Cardiac muscle cell (in vitro differentiated cells and primary cell): ENCODE measurements at regions not wholly inside any gene's neighbourhood (a gene's known extent, or its start where the extent isn't known, plus 50 kb on each side); places are given as distances from the start of the nearest gene placed in this dataset.

Experiments
- DNase-seq, 2 donors: peaks; one replicate each; pipeline versions ENCODE4 v3.0.0 to v3.0.0-alpha.2; 2010 to 2017; ENCODE audit warnings: low read depth in 1 of 2, low spot score in 1 of 2
- H3K27ac ChIP-seq: fragments of 200-600 bp; sonication (generic); 2 replicates; pipeline ENCODE4 v1.5.1; 2016
- H3K27me3 ChIP-seq: fragments of 200-600 bp; sonication (generic); 2 replicates; pipeline ENCODE4 v1.6.0; 2016; ENCODE audit warnings: control low read depth
- H3K36me3 ChIP-seq: fragments of 200-600 bp; sonication (generic); 2 replicates; pipeline ENCODE4 v1.5.1; 2016; ENCODE audit warnings: control low read depth
- H3K4me1 ChIP-seq: fragments of 200-600 bp; sonication (generic); 2 replicates; pipeline ENCODE4 v1.8.1; 2017; ENCODE audit warnings: low read depth, mild to moderate bottlenecking, mixed run types
- H3K4me3 ChIP-seq: fragments of 200-600 bp; sonication (generic); 2 replicates; pipeline ENCODE4 v1.5.1; 2016; ENCODE audit warnings: mild to moderate bottlenecking
- H3K9me3 ChIP-seq: fragments of 200-600 bp; sonication (generic); 2 replicates; pipeline ENCODE4 v1.5.1; 2017; ENCODE audit warnings: low read depth, mild to moderate bottlenecking, control low read depth
- CTCF ChIP-seq: IDR thresholded peaks from 2 replicates; pipeline ENCODE4 v1.5.1; 2012; ENCODE audit warnings: low read depth, mild to moderate bottlenecking, low read length

DNA sequence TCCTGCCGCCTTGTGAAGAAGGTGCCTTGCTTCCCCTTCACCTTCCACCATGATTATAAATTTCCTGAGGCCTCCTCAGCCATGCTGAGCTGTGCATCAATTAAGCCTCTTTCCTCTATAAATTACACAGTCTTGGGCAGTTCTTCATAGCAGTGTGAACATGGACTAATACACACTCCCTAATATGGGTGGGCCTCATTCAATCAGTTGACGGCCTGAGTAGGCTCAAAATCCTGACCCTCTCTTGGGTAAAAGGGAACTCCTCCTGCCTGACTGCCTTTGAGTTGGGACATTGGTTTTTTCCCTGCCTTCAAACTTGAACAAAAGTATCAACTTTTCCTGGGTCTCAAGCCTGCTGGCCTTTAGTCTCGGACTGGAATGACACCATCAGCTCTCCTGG lies 96.6 kb upstream of the PROKR2 start:
- no peaks in the 10 kb centered on the region for H3K36me3 ChIP-seq
- H3K4me1 ChIP-seq, result no peaks in the 10 kb centered on the region
- H3K9me3 ChIP-seq, result no peaks in the 10 kb centered on the region
- no peaks in the 10 kb centered on the region for H3K27me3 ChIP-seq
- no peak overlapping the region for H3K4me3 ChIP-seq
- TF ChIP-seq CTCF, result no peak
- no peak for DNase-seq
- H3K27ac ChIP-seq, result no peak overlapping the region

DNA sequence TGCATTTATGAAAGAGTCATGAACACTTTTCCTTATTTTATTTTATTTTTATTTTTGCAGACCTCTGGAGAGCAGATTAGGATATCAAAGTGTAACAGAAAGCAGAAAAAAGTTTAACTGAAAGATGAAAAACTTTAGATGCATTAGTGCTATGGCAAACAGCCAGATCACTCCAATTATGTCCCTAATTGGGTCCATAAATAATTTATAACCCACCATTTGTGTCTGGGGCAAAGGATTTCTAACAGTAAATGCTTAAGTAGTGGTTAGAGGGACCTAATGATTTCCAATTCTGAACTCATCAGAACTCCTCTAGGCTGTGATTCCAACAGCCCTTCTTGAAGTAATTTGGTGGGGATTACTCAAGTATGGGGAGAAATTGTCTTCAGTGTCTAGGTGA lies 93.7 kb upstream of the PROKR2 start:
- TF ChIP-seq CTCF, result no peak
- Histone ChIP-seq H3K4me3 (no peak overlapping the region), H3K36me3 (no peaks in the 10 kb centered on the region), H3K27ac (no peak overlapping the region), H3K27me3 (no peaks in the 10 kb centered on the region), H3K9me3 (no peaks in the 10 kb centered on the region), H3K4me1 (no peaks in the 10 kb centered on the region)
- no peak for DNase-seq

DNA sequence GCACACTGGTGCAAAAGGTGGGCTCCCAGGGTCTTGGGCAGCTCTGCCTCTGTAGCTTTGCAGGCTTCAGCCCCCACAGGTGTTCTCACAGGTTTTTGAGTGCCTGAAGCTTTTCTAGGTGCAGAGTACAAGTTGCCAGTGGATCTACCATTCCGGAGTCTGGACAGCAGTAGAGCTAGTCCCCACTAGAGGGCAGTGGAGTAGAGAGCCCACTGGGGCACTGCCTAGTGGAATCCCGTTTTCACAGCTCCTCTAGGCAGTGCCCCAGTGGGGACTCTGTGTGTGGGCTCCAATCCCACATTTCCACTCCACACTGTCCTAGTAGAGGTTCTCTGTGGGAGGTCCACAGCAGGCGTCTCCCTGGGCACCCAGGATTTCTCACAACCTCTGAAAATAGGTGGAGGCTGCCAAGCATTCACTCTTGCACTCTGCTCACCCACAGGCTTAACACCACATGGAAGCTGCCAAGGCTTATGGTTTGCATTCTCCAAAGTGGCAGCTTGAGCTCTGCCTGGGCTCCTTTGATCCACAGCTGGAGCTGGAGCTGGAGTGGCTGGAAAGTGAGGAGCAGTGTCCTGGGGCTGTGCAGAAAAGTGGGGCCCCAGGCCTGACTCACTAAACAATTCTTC lies 86.3 kb upstream of the PROKR2 start:
- DNase-seq, result peak; percentile 19 to 34
- TF ChIP-seq CTCF, result peak; percentile 76
- no peaks in the 10 kb centered on the region for H3K27me3 ChIP-seq
- no peaks in the 10 kb centered on the region for H3K36me3 ChIP-seq
- no peaks in the 10 kb centered on the region for H3K4me1 ChIP-seq
- no peak overlapping the region for H3K4me3 ChIP-seq
- H3K9me3 ChIP-seq, result no peaks in the 10 kb centered on the region
- no peak overlapping the region for H3K27ac ChIP-seq

GRCh38 chr20:5401277-5401875 lies 84.6 kb upstream of the PROKR2 start:
- no peak overlapping the region for H3K27ac ChIP-seq
- H3K36me3 ChIP-seq, result no peaks in the 10 kb centered on the region
- H3K4me3 ChIP-seq, result no peak overlapping the region
- H3K27me3 ChIP-seq, result no peaks in the 10 kb centered on the region
- DNase-seq, result no peak
- H3K9me3 ChIP-seq, result no peaks in the 10 kb centered on the region
- no peak for TF ChIP-seq CTCF
- no peaks in the 10 kb centered on the region for H3K4me1 ChIP-seq

DNA sequence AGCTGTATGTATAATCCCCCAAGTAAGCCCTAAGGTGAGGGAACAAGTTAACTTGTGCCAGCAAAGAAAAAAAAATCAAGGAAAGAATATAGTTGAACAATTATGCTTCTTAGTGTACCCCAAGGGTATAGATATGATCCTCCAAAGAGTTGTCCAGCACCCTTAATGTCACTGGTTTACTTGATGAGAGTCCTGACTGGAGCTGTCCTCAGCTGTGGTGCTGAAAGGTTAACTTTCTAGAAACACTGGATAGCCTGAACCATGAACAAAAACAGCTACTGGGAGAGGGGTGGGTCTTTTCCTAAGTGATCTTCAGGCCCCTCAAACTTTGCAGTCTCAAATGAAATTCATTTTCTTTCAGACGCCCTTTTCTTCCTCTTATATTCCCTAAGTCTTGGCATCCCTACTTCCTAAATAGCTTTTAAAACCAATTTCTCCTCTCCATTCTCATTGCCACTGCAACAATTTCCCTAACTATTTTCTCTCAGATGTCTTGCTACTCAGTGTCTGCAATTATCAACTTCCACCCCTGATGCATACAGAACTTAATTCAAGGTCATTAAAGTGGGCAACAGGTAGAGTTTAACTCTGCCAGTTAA lies 83.5 kb upstream of the PROKR2 start:
- Histone ChIP-seq H3K9me3 (no peaks in the 10 kb centered on the region), H3K4me3 (no peak overlapping the region), H3K27me3 (no peaks in the 10 kb centered on the region), H3K27ac (no peak overlapping the region), H3K4me1 (no peaks in the 10 kb centered on the region), H3K36me3 (no peaks in the 10 kb centered on the region)
- TF ChIP-seq CTCF, result no peak
- DNase-seq, result peak; percentile 49 to 77
